ENCODE measurements at regions not wholly inside any gene's neighbourhood (a gene's known extent, or its start where the extent isn't known, plus 50 kb on each side); places are given as distances from the start of the nearest gene placed in this dataset.
A peak's percentile ranks its signal among the peaks of the same experiment; 100 is the strongest.
"Not testable (repeated sequence)": the region's sequence is repeated elsewhere in the genome, so short reads cannot be mapped to it uniquely, and the experiment has no call there.

DNA sequence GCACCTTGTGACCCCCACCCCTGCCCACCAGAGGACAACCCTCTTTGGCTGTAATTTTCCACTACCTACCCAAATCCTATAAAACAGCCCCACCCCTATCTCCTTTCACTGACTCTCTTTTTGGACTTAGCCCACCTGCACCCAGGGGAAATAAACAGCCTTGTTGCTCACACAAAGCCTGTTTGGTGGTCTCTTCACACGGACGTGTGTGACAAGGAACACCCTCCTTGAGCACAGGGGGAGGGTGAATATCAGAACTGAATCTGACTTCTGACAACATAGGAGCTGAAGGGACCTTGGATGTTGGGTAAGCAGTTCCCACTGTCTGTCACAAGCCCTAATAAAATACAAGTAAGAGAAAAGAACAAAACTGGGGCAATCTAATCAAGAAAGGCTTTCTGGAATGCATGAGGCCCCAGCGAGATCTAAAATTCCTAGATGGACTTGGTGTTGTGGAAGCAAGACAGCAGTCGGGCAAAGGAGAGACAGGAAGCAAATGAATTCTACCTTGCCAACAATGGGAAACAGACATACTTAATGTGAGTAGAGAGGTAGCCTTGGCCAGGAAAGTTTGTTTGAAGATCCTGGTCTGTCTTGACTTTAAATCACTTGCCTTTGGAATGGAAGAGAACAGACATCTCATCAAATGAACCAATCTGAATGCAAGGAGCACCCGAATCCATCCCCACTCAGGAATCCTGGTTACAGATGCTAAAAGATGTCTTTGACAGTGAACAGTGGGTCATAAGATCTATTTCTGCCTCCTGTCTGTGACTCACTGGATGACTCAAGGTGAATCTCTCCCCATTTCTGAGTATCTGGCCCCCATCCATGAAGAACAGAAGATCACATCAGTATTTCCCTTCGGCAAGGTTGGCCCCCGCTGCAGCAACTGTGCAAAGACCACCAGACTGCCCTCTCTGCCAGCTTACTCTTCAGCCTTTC is 53.3 kb downstream of the OLFML3 start:
- no peak for DNase-seq

DNA sequence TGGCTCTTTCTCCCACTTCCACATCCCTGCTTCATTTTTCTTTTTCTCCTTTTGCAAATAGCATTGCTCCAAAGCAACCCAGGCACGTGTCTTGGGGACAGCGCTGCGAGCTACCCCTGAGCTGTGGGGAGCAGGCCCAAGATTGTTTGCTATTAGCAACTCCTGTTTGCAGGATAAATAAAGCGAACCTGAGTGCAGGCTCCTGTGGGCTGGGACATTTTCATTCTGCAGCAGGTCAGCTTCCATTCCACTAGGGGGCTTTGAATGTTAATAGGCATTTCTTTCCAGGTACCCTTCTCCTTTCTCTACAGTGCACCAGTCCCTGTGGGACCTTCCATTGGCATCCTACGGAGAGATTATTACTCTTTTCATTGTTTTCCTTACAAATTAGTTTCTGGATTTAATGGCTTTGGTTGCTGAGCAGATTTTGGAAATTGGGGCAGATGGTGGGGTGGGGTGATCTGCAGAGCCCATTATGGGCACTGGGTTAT is 54.0 kb downstream of the OLFML3 start:
- DNase-seq = peak; percentile 18

DNA sequence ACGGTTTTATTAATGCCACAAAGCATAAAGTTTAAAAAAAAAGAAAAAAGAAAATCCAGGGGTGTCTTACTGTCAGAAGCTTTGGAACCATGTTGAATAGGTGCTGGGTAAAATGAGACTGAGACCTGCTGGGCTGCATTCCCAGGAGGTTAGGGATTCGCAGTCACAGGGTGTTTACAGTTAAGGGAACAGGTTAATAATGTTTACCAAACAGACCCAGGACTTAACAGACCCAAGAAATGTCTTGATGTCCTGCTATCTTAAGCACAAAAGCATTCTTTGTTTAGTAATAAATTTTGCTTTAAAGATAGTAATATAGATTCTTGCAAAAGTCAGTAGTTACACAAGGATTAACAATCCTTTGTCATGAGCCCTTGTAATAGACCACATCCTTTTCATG is 54.7 kb downstream of the OLFML3 start:
- DNase-seq = no peak

DNA sequence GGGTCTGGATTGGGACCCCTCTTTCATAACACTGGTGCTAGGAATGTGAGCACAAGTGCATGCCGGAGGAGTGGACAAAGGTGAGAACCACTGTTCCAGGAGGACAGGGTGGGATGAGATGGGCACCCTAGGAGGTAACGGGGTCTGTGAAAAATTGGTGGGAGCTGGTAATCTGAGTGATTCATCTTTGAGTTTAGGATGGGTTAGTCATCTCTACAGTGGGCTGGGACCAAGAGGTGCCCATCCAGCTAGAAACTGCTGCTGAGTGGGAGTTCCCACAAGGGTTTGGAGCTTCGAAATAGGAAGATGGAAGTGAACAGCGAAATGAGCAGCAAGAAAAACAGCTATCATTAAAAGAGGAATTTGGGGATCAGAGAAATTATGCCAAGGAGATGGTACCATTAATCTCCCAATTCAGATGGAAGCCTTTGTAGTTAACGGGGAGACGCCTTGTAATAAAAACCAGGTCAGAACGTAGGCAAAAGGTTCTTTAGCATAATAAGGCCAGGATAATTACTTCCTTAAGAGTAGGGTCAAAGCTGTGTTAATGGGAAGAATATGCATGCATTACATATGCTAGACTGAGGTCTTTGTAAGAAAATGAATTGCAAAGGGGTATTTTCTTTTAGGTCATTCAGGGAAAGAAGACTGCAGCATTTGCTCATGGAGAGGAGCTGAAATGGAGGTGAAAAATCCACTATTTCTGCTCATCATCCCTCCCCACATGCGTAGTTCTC is 55.5 kb downstream of the OLFML3 start:
- DNase-seq = no peak

DNA sequence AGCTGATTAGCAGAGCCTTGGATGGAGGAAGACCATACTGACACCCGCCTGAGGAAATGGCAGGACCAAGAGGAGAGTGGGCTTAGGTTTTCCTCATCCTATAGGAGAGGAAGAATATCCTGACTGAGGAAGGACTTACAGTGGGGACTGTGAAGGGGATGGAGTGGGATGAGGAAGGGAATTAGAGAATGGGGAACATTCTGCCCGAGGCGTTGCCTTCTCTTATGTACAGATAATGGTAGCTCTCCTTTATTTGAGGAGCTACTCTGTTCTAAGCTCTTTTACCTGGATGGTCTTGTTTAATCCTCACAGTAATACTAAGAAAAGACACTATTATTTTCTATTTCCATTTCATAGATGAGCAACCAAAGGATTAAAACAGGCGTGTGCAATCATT is 56.0 kb downstream of the OLFML3 start:
- no peak for DNase-seq

DNA sequence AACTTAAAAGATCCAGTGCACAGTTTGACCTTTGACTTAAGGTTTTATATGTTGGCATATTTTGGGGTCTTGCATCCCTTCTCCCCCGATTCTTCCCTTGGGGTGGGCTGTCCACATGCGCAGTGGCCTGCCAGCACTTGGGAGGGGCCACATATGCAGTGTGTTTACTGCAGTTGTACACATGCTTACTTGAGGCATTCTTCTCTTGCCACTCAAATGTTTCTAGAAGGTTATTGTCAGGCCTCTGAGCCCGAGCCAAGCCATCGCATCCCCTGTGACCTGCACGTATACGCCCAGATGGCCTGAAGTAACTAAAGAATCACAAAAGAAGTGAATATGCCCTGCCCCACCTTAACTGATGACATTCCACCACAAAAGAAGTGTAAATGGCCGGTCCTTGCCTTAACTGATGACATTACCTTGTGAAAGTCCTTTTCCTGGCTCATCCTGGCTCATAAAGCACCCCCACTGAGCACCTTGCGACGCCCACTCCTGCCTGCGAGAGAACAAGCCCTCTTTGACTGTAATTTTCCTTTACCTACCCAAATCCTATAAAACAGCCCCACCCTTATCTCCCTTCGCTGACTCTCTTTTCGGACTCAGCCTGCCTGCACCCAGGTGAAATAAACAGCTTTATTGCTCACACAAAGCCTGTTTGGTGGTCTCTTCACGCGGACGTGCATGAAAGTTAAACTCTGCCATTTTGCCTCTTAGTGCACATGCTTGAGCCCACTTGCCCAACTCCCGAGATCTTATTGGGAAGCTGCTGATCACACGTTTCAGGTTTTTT is 57.8 kb downstream of the OLFML3 start:
- DNase-seq = not testable (repeated sequence)

DNA sequence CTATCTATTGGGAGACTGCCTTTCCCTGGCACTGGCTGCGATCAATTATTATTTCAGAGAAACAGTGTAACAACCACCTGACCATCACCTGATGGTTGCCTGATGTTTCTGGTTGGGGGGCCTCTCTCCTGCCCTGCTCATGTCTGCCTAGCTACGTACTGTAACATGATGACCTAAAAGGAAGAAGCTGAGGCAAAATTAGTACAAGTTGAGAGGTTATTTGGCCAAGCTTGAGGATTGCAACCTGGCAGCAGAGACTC is 58.3 kb downstream of the OLFML3 start:
- no peak for DNase-seq

DNA sequence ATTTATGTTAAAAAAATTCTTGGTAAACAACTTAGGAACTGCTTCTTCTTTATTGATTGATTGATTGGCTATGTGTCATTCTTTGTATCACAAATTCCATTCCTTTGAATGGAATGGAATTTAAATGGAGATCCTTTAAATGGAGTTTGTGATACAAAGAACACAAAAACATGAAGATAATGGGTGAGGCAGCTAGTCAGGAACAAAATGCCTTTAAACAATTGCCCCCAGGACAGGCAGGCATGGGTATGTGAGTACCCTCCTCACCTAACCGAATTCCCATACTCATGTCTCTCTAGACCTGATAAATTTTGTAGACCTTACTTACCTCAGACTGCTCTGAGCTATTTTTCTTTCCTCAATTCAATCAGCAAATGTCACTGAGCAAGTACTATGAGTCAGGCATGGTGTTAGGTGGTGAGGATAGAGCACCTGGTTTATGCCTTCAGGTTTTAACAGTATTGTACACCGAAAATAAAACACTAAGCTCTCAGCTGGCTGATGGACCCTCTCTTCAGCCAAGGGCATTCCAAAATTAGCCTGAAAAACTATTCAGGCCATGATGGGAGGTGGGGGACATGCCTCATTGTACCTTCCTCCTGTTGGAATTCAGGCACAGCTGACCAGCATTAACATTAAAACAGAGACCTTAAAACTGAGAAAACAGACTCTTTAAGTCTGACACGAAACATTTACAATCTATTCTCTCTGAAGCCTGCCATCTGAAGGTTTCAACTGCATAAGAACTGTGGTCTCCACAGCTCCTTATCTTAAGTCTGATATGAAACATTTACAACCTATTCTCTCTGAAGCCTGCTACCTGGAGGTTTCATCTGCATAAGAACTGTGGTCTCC is 58.9 kb downstream of the OLFML3 start:
- DNase-seq = no peak
